Lower leg skin (tissue), 3 donors: ENCODE measurements at regions not wholly inside any gene's neighbourhood (a gene's known extent, or its start where the extent isn't known, plus 50 kb on each side); places are given as distances from the start of the nearest gene placed in this dataset.

Source experiments
- CTCF ChIP-seq, 3 donors: fragments of 450-650 bp; IDR thresholded peaks; one replicate each; pipeline ENCODE4 v1.5.1; 2016; ENCODE audit warnings: antibody characterized with exemption in 3 of 3, mild to moderate bottlenecking in 3 of 3, moderate library complexity in 2 of 3
- POLR2A ChIP-seq, 2 donors: fragments of 450-650 bp; IDR thresholded peaks; one replicate each; pipeline ENCODE4 v1.6.1; 2016 to 2017; ENCODE audit warnings: antibody characterized with exemption in 2 of 2, mild to moderate bottlenecking in 1 of 2, moderate library complexity in 1 of 2

GRCh38 chr4:32128549-32128948 is 1408.4 kb downstream of the PCDH7 start:
- TF ChIP-seq CTCF (IDR thresholded peaks at IDR 0.05): no peak
- TF ChIP-seq POLR2A (IDR thresholded peaks at IDR 0.05): no peak
